H1 (cell line): ENCODE measurements at regions not wholly inside any gene's neighbourhood (a gene's known extent, or its start where the extent isn't known, plus 50 kb on each side); places are given as distances from the start of the nearest gene placed in this dataset.

Source experiments
- CTCF ChIA-PET: fragments of 300-600 bp; sonication (Branson Sonifier 250); formaldehyde crosslinking; loops from one replicate; lab custom pipeline; 2021; ENCODE audit not compliant: partially characterized antibody; lab: Charles Lee
- POLR2A ChIA-PET: fragments of 300-600 bp; sonication (Branson Sonifier 250); formaldehyde crosslinking; loops from one replicate; lab custom pipeline; 2021; ENCODE audit warnings: inconsistent platforms; ENCODE audit not compliant: partially characterized antibody; lab: Charles Lee
- DNase-seq, 2 experiments: peaks; one replicate each; pipeline versions ENCODE4 v3.0.0 to v3.0.0-alpha.2; 2010 to 2022; ENCODE audit warnings: low spot score in 2 of 2, low read depth in 1 of 2, mixed read lengths in 1 of 2
- FAIRE-seq: peaks from 2 replicates; lab custom pipeline; 2011; peaks lifted over from hg19 to GRCh38; lab: Jason Lieb, UNC
- H2AFZ ChIP-seq: 2 replicates; pipeline ENCODE4 v1.8.1; 2012; ENCODE audit warnings: low read length, inconsistent platforms
- H2AK5ac ChIP-seq: 2 replicates; pipeline ENCODE4 v1.6.1; 2013; ENCODE audit warnings: low read depth, low read length
- H2BK120ac ChIP-seq: replicated peaks from 2 replicates; pipeline ENCODE3; 2013; ENCODE audit warnings: low read depth, low read length, inconsistent platforms
- H2BK12ac ChIP-seq: 2 replicates; pipeline ENCODE4 v1.6.1; 2013; ENCODE audit warnings: low read depth, low read length
- H2BK15ac ChIP-seq: 2 replicates; pipeline ENCODE4 v1.6.1; 2013; ENCODE audit warnings: low read length
- H2BK20ac ChIP-seq: 2 replicates; pipeline ENCODE4 v1.6.1; 2013; ENCODE audit warnings: low read length
- H2BK5ac ChIP-seq: 2 replicates; pipeline ENCODE4 v1.6.1; 2013; ENCODE audit warnings: low read depth, low read length
- H3K14ac ChIP-seq: 2 replicates; pipeline ENCODE4 v1.6.1; 2013; ENCODE audit warnings: inconsistent platforms; ENCODE audit not compliant: insufficient read length
- H3K18ac ChIP-seq: 2 replicates; pipeline ENCODE4 v1.6.1; 2013; ENCODE audit warnings: low read length; ENCODE audit errors: extremely low read depth
- H3K23ac ChIP-seq: 2 replicates; pipeline ENCODE4 v1.6.1; 2013; ENCODE audit warnings: inconsistent platforms; ENCODE audit not compliant: insufficient read length
- H3K23me2 ChIP-seq: 2 replicates; pipeline ENCODE4 v1.6.1; 2013; ENCODE audit warnings: low read depth, low read length
- H3K27ac ChIP-seq: 2 replicates; pipeline ENCODE4 v1.6.1; 2011; ENCODE audit warnings: low read depth, low read length, inconsistent platforms
- H3K27me3 ChIP-seq, 4 experiments: replicated peaks in 1 of 4; 1 replicate in 1 of 4; 2 replicates in 3 of 4; pipeline versions ENCODE4 v1.6.1 to v1.8.1; 2011 to 2013; ENCODE audit warnings: low read length in 3 of 4, mild to moderate bottlenecking in 3 of 4, inconsistent platforms in 2 of 4, mixed read lengths in 2 of 4, moderate library complexity in 1 of 4; ENCODE audit not compliant: control insufficient read depth in 3 of 4, insufficient read depth in 3 of 4; ENCODE audit errors: extremely low read depth in 1 of 4
- H3K36me3 ChIP-seq, 4 experiments: 2 replicates each; pipeline versions ENCODE4 v1.6.1 to v1.8.1; 2011 to 2013; ENCODE audit warnings: mild to moderate bottlenecking in 4 of 4, low read length in 3 of 4, moderate library complexity in 2 of 4, control low read depth in 1 of 4, inconsistent platforms in 1 of 4; ENCODE audit not compliant: insufficient read depth in 4 of 4, control insufficient read depth in 2 of 4
- H3K4ac ChIP-seq: replicated peaks from 2 replicates; pipeline ENCODE3; 2013; ENCODE audit warnings: low read length, low read depth, mixed read lengths, inconsistent platforms; ENCODE audit not compliant: insufficient read length
- H3K4me1 ChIP-seq, 4 experiments: replicated peaks in 1 of 4; 1 replicate in 1 of 4; 2 replicates in 3 of 4; pipeline versions ENCODE4 v1.6.1 to v1.8.1; 2011 to 2013; ENCODE audit warnings: low read length in 3 of 4, inconsistent platforms in 2 of 4, mixed read lengths in 1 of 4; ENCODE audit not compliant: insufficient read depth in 4 of 4, control insufficient read depth in 3 of 4
- H3K4me2 ChIP-seq, 2 experiments: 2 replicates each; pipeline versions ENCODE4 v1.6.1 to v1.8.1; 2011 to 2013; ENCODE audit warnings: low read depth in 2 of 2, low read length in 2 of 2, control low read depth in 1 of 2, inconsistent platforms in 1 of 2, mild to moderate bottlenecking in 1 of 2; ENCODE audit not compliant: insufficient read depth in 1 of 2
- H3K4me3 ChIP-seq, 4 experiments: fragments of 200-600, 300-600 bp in 1 of 4; sonication (generic), shearing (Covaris generic), sonication (Bioruptor Twin) in 1 of 4; 2 replicates each; pipeline versions ENCODE4 v1.5.1 to v1.8.1; 2011 to 2016; ENCODE audit warnings: low read length in 4 of 4, low read depth in 3 of 4, control low read depth in 2 of 4, inconsistent platforms in 2 of 4, mild to moderate bottlenecking in 2 of 4, mixed read lengths in 1 of 4, moderate library complexity in 1 of 4; ENCODE audit not compliant: insufficient read depth in 2 of 4; ENCODE audit errors: extremely low read depth in 1 of 4
- H3K56ac ChIP-seq: replicated peaks from 2 replicates; pipeline ENCODE3; 2013; ENCODE audit warnings: low read depth, mild to moderate bottlenecking, mixed read lengths, low read length, inconsistent platforms; ENCODE audit not compliant: insufficient read length
- H3K79me1 ChIP-seq: 2 replicates; pipeline ENCODE4 v1.6.1; 2013; ENCODE audit warnings: low read depth, low read length, control low read depth
- H3K79me2 ChIP-seq, 2 experiments: 2 replicates each; pipeline versions ENCODE4 v1.6.1 to v1.8.1; 2012 to 2013; ENCODE audit warnings: low read length in 2 of 2, mild to moderate bottlenecking in 2 of 2, inconsistent platforms in 1 of 2; ENCODE audit not compliant: insufficient read depth in 2 of 2, control insufficient read depth in 1 of 2
- H3K9ac ChIP-seq, 4 experiments: replicated peaks in 1 of 4; 1 replicate in 1 of 4; 2 replicates in 3 of 4; pipeline versions ENCODE4 v1.6.1 to v1.8.1; 2011 to 2013; ENCODE audit warnings: low read depth in 3 of 4, low read length in 3 of 4, control low read depth in 2 of 4, mild to moderate bottlenecking in 2 of 4, moderate library complexity in 2 of 4, inconsistent platforms in 1 of 4; ENCODE audit errors: extremely low read depth in 1 of 4
- H3K9me3 ChIP-seq, 2 experiments: 2 replicates each; pipeline versions ENCODE4 v1.6.1 to v1.8.1; 2012 to 2013; ENCODE audit warnings: mild to moderate bottlenecking in 2 of 2, moderate library complexity in 2 of 2, control low read depth in 1 of 2, inconsistent platforms in 1 of 2, low read depth in 1 of 2, low read length in 1 of 2, mixed read lengths in 1 of 2; ENCODE audit not compliant: insufficient read depth in 2 of 2
- H4K20me1 ChIP-seq, 2 experiments: replicated peaks in 1 of 2; 2 replicates each; pipeline versions ENCODE3 to v1.8.1; 2011 to 2013; ENCODE audit warnings: inconsistent platforms in 2 of 2, low read length in 2 of 2, mild to moderate bottlenecking in 1 of 2; ENCODE audit not compliant: insufficient read depth in 2 of 2, control insufficient read depth in 1 of 2
- H4K5ac ChIP-seq: 2 replicates; pipeline ENCODE4 v1.6.1; 2013; ENCODE audit warnings: low read length, low read depth, mixed read lengths, inconsistent platforms; ENCODE audit not compliant: insufficient read length
- H4K8ac ChIP-seq: 2 replicates; pipeline ENCODE4 v1.8.0; 2013; ENCODE audit warnings: mild to moderate bottlenecking, moderate library complexity, low read length, inconsistent platforms; ENCODE audit not compliant: insufficient read depth; ENCODE audit errors: extremely low read depth
- H4K91ac ChIP-seq: replicated peaks from 2 replicates; pipeline ENCODE3; 2013; ENCODE audit warnings: low read length, mixed read lengths, inconsistent platforms; ENCODE audit not compliant: insufficient read length
- CTCF ChIP-seq, 3 experiments: IDR thresholded peaks; 1 replicate in 2 of 3; 2 replicates in 1 of 3; pipeline versions ENCODE4 v1.5.1 to v1.6.1; 2011; ENCODE audit warnings: low read length in 3 of 3, mild to moderate bottlenecking in 3 of 3, inconsistent platforms in 2 of 3, low read depth in 1 of 3, moderate library complexity in 1 of 3; ENCODE audit not compliant: insufficient read depth in 1 of 3; ENCODE audit errors: control extremely low read depth in 1 of 3
- HDAC6 ChIP-seq: IDR thresholded peaks from one replicate; pipeline ENCODE4 v1.7.1; 2012; ENCODE audit warnings: low read depth, mild to moderate bottlenecking, inconsistent platforms, low read length, moderate library complexity
- JUND ChIP-seq: IDR thresholded peaks from 2 replicates; pipeline ENCODE4 v1.6.1; 2011; ENCODE audit warnings: mild to moderate bottlenecking, improper control_type of control experiment, low read length
- KDM1A ChIP-seq: fragments of 200-600, 300-600 bp; sonication (generic); IDR thresholded peaks from 2 replicates; pipeline ENCODE4 v1.7.1; 2016; ENCODE audit warnings: mild to moderate bottlenecking, low read length, borderline replicate concordance
- MAX ChIP-seq: IDR thresholded peaks from 2 replicates; pipeline ENCODE4 v1.6.1; 2012; ENCODE audit warnings: inconsistent platforms
- SP1 ChIP-seq: IDR thresholded peaks from 2 replicates; pipeline ENCODE4 v1.6.1; 2011; ENCODE audit warnings: low read depth, low read length
- SUZ12 ChIP-seq: fragments of 200-600 bp; sonication (generic); IDR thresholded peaks from 2 replicates; pipeline ENCODE4 v1.6.1; 2012; ENCODE audit warnings: mild to moderate bottlenecking, inconsistent platforms, low read length, moderate library complexity, mixed read lengths
- TBP ChIP-seq: IDR thresholded peaks from 2 replicates; pipeline ENCODE4 v1.6.1; 2011; ENCODE audit warnings: low read depth, low read length, improper control_type of control experiment
- TCF12 ChIP-seq: IDR thresholded peaks from 2 replicates; pipeline ENCODE4 v1.6.1; 2011; ENCODE audit warnings: low read depth, mild to moderate bottlenecking, low read length
- WGBS, 2 experiments: shearing (Covaris generic) in 1 of 2; methylation state at CpG; one replicate each; pipeline versions ENCODE4 v1.1.6 to v1.1.7; 2013 to 2015; ENCODE audit warnings: low lambda C conversion rate in 2 of 2, mixed read lengths in 2 of 2, inconsistent platforms in 1 of 2, low coverage in 1 of 2, missing lambda C conversion rate in 1 of 2; ENCODE audit not compliant: insufficient replicate concordance in 2 of 2, insufficient coverage in 1 of 2, insufficient read length in 1 of 2; ENCODE audit errors: extremely low coverage in 1 of 2, missing lambda C conversion rate in 1 of 2; 5-methylcytosine and 5-hydroxymethylcytosine counted together
- TF ChIP-seq, protein P1 (sequence below): IDR thresholded peaks from 2 replicates; pipeline ENCODE4 v1.6.1; 2011; ENCODE audit warnings: low read length, improper control_type of control experiment

DNA sequence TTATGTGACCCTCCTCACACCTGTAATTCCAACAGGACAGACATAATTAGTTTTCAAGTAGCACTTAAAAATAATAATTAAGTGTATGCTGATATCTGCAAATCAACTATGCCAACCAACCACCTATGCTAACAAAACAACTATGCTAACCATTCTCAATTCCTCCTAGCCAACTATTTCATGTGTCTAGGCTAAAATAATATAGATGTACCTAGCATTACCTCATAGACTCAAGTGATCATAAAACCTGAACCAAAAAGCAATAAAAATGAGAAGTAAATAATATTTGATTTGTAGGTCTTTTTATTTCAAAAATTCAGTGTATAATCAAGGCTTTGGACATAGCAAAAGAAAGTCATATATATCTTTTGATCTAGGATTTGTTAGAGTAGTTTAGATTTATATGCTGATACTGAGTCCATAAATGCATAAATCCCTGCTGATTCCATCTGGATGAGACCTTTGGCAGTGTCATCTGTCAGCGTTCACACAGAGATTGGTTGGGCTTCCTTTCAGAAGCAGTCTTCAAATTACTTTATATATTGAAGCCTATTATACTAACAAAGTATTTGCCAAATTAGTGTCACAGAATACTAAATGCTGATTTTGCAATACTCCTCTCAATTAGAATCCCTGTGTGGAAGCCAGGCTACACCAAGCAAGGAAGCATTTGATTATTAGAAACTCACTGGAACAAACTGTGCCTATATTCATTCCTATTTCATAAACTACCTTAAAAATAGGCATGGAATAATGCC, 101.4 kb upstream of the PPM1H start:
- H3K9me3 ChIP-seq: no peaks in the 10 kb centered on the region
- no peak overlapping the region for H4K5ac ChIP-seq
- H2BK20ac ChIP-seq: no peak overlapping the region
- H3K4ac ChIP-seq: no peak overlapping the region
- no peak overlapping the region for H2BK12ac ChIP-seq
- no peaks in the 10 kb centered on the region for H3K79me2 ChIP-seq
- no peaks in the 10 kb centered on the region for H3K27me3 ChIP-seq
- H3K4me3 ChIP-seq: no peak overlapping the region
- H3K18ac ChIP-seq: no peak overlapping the region
- POLR2A ChIA-PET: no interaction called here
- H2BK5ac ChIP-seq: no peak overlapping the region
- WGBS, 2 experiments: 93% methylated on average over 1 of the region's 1 CpG; no CpG with 5 or more reads in 1 of the 2 experiments
- no peak overlapping the region for H3K14ac ChIP-seq
- no peaks in the 10 kb centered on the region for H3K36me3 ChIP-seq
- no peak overlapping the region for H3K9ac ChIP-seq
- no peaks in the 10 kb centered on the region for H3K4me1 ChIP-seq
- H2BK120ac ChIP-seq: no peak overlapping the region
- H3K23me2 ChIP-seq: no peaks in the 10 kb centered on the region
- DNase-seq: no peak
- H2BK15ac ChIP-seq: no peak overlapping the region
- FAIRE-seq: no peak
- no peak overlapping the region for H3K27ac ChIP-seq
- H4K91ac ChIP-seq: no peak overlapping the region
- CTCF ChIA-PET: no interaction called here
- H3K56ac ChIP-seq: no peak overlapping the region
- H4K20me1 ChIP-seq: no peaks in the 10 kb centered on the region
- H2AK5ac ChIP-seq: no peak overlapping the region
- H3K79me1 ChIP-seq: no peaks in the 10 kb centered on the region
- no peak overlapping the region for H3K4me2 ChIP-seq
- no peak overlapping the region for H4K8ac ChIP-seq
- H2AFZ ChIP-seq: no peak overlapping the region
- H3K23ac ChIP-seq: no peak overlapping the region
- no peak for TF ChIP-seq HDAC6
- no peak for TF ChIP-seq SP1
- TF ChIP-seq, protein P1, sequence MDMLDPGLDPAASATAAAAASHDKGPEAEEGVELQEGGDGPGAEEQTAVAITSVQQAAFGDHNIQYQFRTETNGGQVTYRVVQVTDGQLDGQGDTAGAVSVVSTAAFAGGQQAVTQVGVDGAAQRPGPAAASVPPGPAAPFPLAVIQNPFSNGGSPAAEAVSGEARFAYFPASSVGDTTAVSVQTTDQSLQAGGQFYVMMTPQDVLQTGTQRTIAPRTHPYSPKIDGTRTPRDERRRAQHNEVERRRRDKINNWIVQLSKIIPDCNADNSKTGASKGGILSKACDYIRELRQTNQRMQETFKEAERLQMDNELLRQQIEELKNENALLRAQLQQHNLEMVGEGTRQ: no peak
- no peak for TF ChIP-seq SUZ12
- TF ChIP-seq CTCF (IDR thresholded peaks at IDR 0.05; ENCODE audit: control extremely low read depth in 1 of 3, insufficient read depth in 1 of 3, low read depth in 1 of 3, low read length in 3 of 3): no peak
- no peak for TF ChIP-seq JUND
- no peak for TF ChIP-seq TCF12
- no peak for TF ChIP-seq KDM1A
- no peak for TF ChIP-seq MAX
- no peak for TF ChIP-seq TBP
